Hepatocyte (in vitro differentiated cells): ENCODE measurements at regions not wholly inside any gene's neighbourhood (a gene's known extent, or its start where the extent isn't known, plus 50 kb on each side); places are given as distances from the start of the nearest gene placed in this dataset.

Experiments used
- DNase-seq: peaks from one replicate; pipeline ENCODE4 v3.0.0-alpha.2; 2016; ENCODE audit warnings: low spot score
- H2AFZ ChIP-seq: fragments of 200-600 bp; sonication (generic); 2 replicates; pipeline ENCODE4 v1.6.0; 2016; ENCODE audit warnings: antibody characterized with exemption, mild to moderate bottlenecking
- H3K27ac ChIP-seq: fragments of 200-600 bp; sonication (generic); 2 replicates; pipeline ENCODE4 v1.5.1; 2016; ENCODE audit warnings: mild to moderate bottlenecking
- H3K27me3 ChIP-seq: fragments of 200-600 bp; sonication (generic); 2 replicates; pipeline ENCODE4 v1.6.1; 2016
- H3K36me3 ChIP-seq: fragments of 200-600 bp; sonication (generic); replicated peaks from 2 replicates; pipeline ENCODE4 v1.5.1; 2016; ENCODE audit warnings: low read depth; ENCODE audit not compliant: insufficient read depth
- H3K4me1 ChIP-seq: fragments of 200-600 bp; sonication (generic); 2 replicates; pipeline ENCODE4 v1.5.1; 2016; ENCODE audit warnings: mild to moderate bottlenecking, moderate library complexity; ENCODE audit not compliant: insufficient read depth
- H3K4me2 ChIP-seq: fragments of 200-600 bp; sonication (generic); 2 replicates; pipeline ENCODE4 v1.6.0; 2016
- H3K4me3 ChIP-seq: fragments of 200-600 bp; sonication (generic); 2 replicates; pipeline ENCODE4 v1.5.1; 2016; ENCODE audit warnings: mild to moderate bottlenecking
- H3K79me2 ChIP-seq: fragments of 200-600 bp; sonication (generic); 2 replicates; pipeline ENCODE4 v1.6.0; 2017; ENCODE audit warnings: mild to moderate bottlenecking
- H3K9me2 ChIP-seq: fragments of 200-600 bp; sonication (generic); replicated peaks from 2 replicates; pipeline ENCODE4 v1.6.0; 2017; ENCODE audit warnings: mild to moderate bottlenecking; ENCODE audit not compliant: insufficient read depth
- H3K9me3 ChIP-seq: fragments of 200-600 bp; sonication (generic); 2 replicates; pipeline ENCODE4 v1.5.1; 2016; ENCODE audit warnings: low read depth, mild to moderate bottlenecking
- H4K20me1 ChIP-seq: fragments of 200-600 bp; sonication (generic); 2 replicates; pipeline ENCODE4 v1.6.0; 2016; ENCODE audit warnings: mild to moderate bottlenecking; ENCODE audit not compliant: insufficient read depth, poor library complexity, severe bottlenecking
- EZH2 ChIP-seq: fragments of 200-600 bp; sonication (generic); IDR thresholded peaks from 2 replicates; pipeline ENCODE4 v1.6.1; 2016; ENCODE audit warnings: antibody characterized with exemption, mild to moderate bottlenecking, borderline replicate concordance
- EZH2phosphoT487 ChIP-seq: fragments of 200-600 bp; sonication (generic); IDR thresholded peaks from one replicate; pipeline ENCODE4 v1.6.1; 2018; ENCODE audit warnings: antibody characterized with exemption, mild to moderate bottlenecking, low read depth, moderate library complexity; ENCODE audit not compliant: unreplicated experiment, severe bottlenecking
- WGBS: methylation state at CpG from one replicate; pipeline ENCODE4 v1.1.6; 2016; ENCODE audit warnings: low lambda C conversion rate; ENCODE audit errors: missing lambda C conversion rate; 5-methylcytosine and 5-hydroxymethylcytosine counted together
- TF ChIP-seq, protein P1 (sequence below): fragments of 200-600 bp; sonication (generic); IDR thresholded peaks from 2 replicates; pipeline ENCODE4 v1.5.1; 2016; ENCODE audit warnings: antibody characterized with exemption, mild to moderate bottlenecking; ENCODE audit not compliant: poor library complexity

GRCh38 chr18:37674570-37674969, 109.0 kb upstream of the CELF4 start:
- Histone ChIP-seq H3K27me3 (no peaks in the 10 kb centered on the region), H3K36me3 (no peaks in the 10 kb centered on the region), H2AFZ (no peak overlapping the region), H3K4me3 (no peak overlapping the region), H3K79me2 (no peaks in the 10 kb centered on the region), H3K9me3 (no peaks in the 10 kb centered on the region), H4K20me1 (no peaks in the 10 kb centered on the region), H3K9me2 (no peaks in the 10 kb centered on the region), H3K4me2 (no peak overlapping the region), H3K27ac (no peak overlapping the region), H3K4me1 (no peaks in the 10 kb centered on the region)
- WGBS = 78% methylated on average over 4 of the region's 4 CpGs
- TF ChIP-seq, protein P1, sequence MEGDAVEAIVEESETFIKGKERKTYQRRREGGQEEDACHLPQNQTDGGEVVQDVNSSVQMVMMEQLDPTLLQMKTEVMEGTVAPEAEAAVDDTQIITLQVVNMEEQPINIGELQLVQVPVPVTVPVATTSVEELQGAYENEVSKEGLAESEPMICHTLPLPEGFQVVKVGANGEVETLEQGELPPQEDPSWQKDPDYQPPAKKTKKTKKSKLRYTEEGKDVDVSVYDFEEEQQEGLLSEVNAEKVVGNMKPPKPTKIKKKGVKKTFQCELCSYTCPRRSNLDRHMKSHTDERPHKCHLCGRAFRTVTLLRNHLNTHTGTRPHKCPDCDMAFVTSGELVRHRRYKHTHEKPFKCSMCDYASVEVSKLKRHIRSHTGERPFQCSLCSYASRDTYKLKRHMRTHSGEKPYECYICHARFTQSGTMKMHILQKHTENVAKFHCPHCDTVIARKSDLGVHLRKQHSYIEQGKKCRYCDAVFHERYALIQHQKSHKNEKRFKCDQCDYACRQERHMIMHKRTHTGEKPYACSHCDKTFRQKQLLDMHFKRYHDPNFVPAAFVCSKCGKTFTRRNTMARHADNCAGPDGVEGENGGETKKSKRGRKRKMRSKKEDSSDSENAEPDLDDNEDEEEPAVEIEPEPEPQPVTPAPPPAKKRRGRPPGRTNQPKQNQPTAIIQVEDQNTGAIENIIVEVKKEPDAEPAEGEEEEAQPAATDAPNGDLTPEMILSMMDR = no peak
- TF ChIP-seq EZH2phosphoT487 (no peak), EZH2 (no peak)
- no peak for DNase-seq

- Histone ChIP-seq H3K9me2 (no peaks in the 10 kb centered on the region), H4K20me1 (no peaks in the 10 kb centered on the region), H2AFZ (no peak overlapping the region), H3K9me3 (no peaks in the 10 kb centered on the region), H3K36me3 (no peaks in the 10 kb centered on the region), H3K27me3 (no peaks in the 10 kb centered on the region), H3K4me1 (no peaks in the 10 kb centered on the region), H3K4me3 (no peak overlapping the region), H3K27ac (peak overlapping the region; percentile 20), H3K79me2 (no peaks in the 10 kb centered on the region), H3K4me2 (peak overlapping the region; percentile 44)
- TF ChIP-seq EZH2phosphoT487 (no peak), EZH2 (no peak)
- TF ChIP-seq, protein P1 = no peak
- DNase-seq = no peak
- WGBS = 74% methylated on average over 9 of the region's 9 CpGs
Measured at GRCh38 chr18:37673671-37674070, 108.1 kb upstream of the CELF4 start.

DNA sequence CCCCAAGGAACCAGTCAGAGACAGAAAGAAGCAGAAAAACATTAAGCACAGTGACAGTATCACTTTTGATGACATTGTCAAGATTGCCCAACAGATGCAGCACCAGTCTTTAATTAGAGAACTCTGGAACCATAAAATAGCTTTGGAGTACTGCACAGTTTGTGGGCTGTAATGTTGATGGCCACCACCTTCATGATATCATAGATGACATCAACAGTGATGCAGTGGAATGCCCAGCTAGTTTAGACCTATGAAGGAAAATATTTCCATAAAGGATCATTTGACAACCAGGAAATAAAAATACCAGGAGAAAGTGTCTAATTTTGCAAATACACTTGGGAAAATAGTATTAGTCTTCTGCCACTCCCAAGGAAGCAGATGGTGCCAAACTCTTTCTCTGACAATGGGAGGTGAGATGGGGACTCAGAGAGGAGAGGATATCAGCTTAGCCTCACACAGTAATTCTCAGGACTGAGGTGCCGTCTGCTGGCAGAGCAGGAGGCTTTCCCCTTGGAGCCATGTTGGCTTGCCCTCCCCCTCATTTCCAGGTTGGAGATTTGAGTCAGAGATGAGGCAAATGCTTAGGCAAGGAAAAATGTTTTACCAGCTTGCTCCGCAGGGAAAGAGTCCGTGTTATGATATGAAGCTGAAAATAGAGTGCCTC, 107.5 kb upstream of the CELF4 start:
- no peak overlapping the region for H2AFZ ChIP-seq
- 75% methylated on average over 3 of the region's 3 CpGs for WGBS

More for the DNA sequence above, 107.5 kb upstream of the CELF4 start:
- H3K4me3 ChIP-seq = no peak overlapping the region
- H3K27me3 ChIP-seq = no peaks in the 10 kb centered on the region
- no peaks in the 10 kb centered on the region for H3K9me2 ChIP-seq
- H3K4me2 ChIP-seq = peak overlapping the region; percentile 44
- H3K79me2 ChIP-seq = no peaks in the 10 kb centered on the region
- no peaks in the 10 kb centered on the region for H3K9me3 ChIP-seq
- H3K36me3 ChIP-seq = no peaks in the 10 kb centered on the region
- no peaks in the 10 kb centered on the region for H3K4me1 ChIP-seq
- H3K27ac ChIP-seq = peak overlapping the region; percentile 20
- TF ChIP-seq, protein P1 = no peak
- TF ChIP-seq EZH2phosphoT487 = no peak
- TF ChIP-seq EZH2 = no peak
- no peak for DNase-seq
- no peaks in the 10 kb centered on the region for H4K20me1 ChIP-seq
